Heart right ventricle (tissue), 16 donors: ENCODE measurements at regions not wholly inside any gene's neighbourhood (a gene's known extent, or its start where the extent isn't known, plus 50 kb on each side); places are given as distances from the start of the nearest gene placed in this dataset.

Experiments
- ATAC-seq, 8 donors: fragments of 200-7000 bp; cut with Tn5 transposase; one replicate each; pipeline ENCODE4 v1.9.1; 2020; ENCODE audit warnings: mild to moderate bottlenecking in 8 of 8, moderate library complexity in 8 of 8, moderate number of reproducible peaks in 1 of 8
- DNase-seq, 2 donors: peaks; one replicate each; pipeline ENCODE4 v3.0.0-alpha.2; 2020
- H3K27ac ChIP-seq, 10 donors: fragments of 200-600 bp; sonication (generic) in 2 of 10; one replicate each; pipeline versions ENCODE4 v1.5.0 to v1.8.0; 2020 to 2022; ENCODE audit warnings: mild to moderate bottlenecking in 3 of 10
- H3K27me3 ChIP-seq, 7 donors: fragments of 200-600 bp; one replicate each; pipeline ENCODE4 v1.8.0; 2021 to 2022; ENCODE audit warnings: mild to moderate bottlenecking in 2 of 7
- H3K36me3 ChIP-seq, 9 donors: fragments of 200-600 bp; sonication (generic) in 1 of 9; one replicate each; pipeline versions ENCODE4 v1.5.0 to v1.8.0; 2020 to 2022; ENCODE audit warnings: mild to moderate bottlenecking in 2 of 9
- H3K4me1 ChIP-seq, 9 donors: fragments of 200-600 bp; sonication (generic) in 1 of 9; one replicate each; pipeline versions ENCODE4 v1.5.0 to v1.8.0; 2020 to 2022; ENCODE audit warnings: mild to moderate bottlenecking in 4 of 9
- H3K4me3 ChIP-seq, 10 donors: fragments of 200-600 bp; sonication (generic) in 2 of 10; one replicate each; pipeline versions ENCODE4 v1.5.0 to v1.8.0; 2020 to 2022; ENCODE audit warnings: mild to moderate bottlenecking in 7 of 10, moderate library complexity in 2 of 10
- H3K9me3 ChIP-seq, 11 donors: fragments of 200-600 bp in 10 of 11; sonication (generic) in 2 of 11; one replicate each; pipeline versions ENCODE4 v1.5.0 to v1.8.0; 2013 to 2022; ENCODE audit warnings: mild to moderate bottlenecking in 2 of 11, control low read depth in 1 of 11, moderate library complexity in 1 of 11
- WGBS, 2 donors: extraction: QIAGEN DNeasy Blood & Tissue Kit; methylation state at CpG; one replicate each; pipeline ENCODE4 v1.1.7; 2013; ENCODE audit warnings: inconsistent platforms in 1 of 2; 5-methylcytosine and 5-hydroxymethylcytosine counted together
- intact Hi-C, 10 donors: fragments of 100-400 bp; cut with DNase I; formaldehyde crosslinking; loops; one replicate each; pipeline versions ENCODE4 v1.11.1 to v1.14.2; 2022
- TF ChIP-seq, protein P1 (sequence below), 9 donors: fragments of 200-600 bp; sonication (generic) in 2 of 9; IDR thresholded peaks; one replicate each; pipeline versions ENCODE4 v1.5.0 to v1.8.0; 2021 to 2022; ENCODE audit warnings: antibody characterized with exemption in 9 of 9, mild to moderate bottlenecking in 5 of 9, moderate library complexity in 1 of 9
- donor health status: Arrhythmogenic right ventricular cardiomyopathy.
- donor health status: ischemic (EF 13 %, LVEDD 7.1; RV severe dilation, severe dysfunction).
- donor health status: healthy with polysubstance abuse.
- donor health status: DM: no; HTN: yes; CAD: no.
- donor health status: DM: no; HTN: no; CAD: no.
- donor health status: ischemic (EF 25% LVEDD 6.9; RV normal size, moderate dysfunction).
- donor health status: ischemic (EF 25% LVEDD 5.7; RV mildly dilated, moderate dysfunction).
- donor health status: healthy.
- donor health status: DM: yes; HTN: yes; CAD: no.
- donor health status: Ischemic cardiomyopathy.
- donor health status: ischemic (EF 35%, LVEDD 5.7; RV mildly dilated, moderate dysfunction).
- donor health status: nonischemic (EF 11% LVEDD 7.7; RV severe dilation, severe dysfunction).
- donor health status: DM: yes; HTN: yes; CAD: no.
- donor health status: PGD.
- donor health status: ischemic (EF 29% LVEDD 5.4; RV normal size, mild dysfunction).
- donor health status: nonischemic (EF 23%, LVEDD 6.1; RV moderate dilation, normal function).

DNA sequence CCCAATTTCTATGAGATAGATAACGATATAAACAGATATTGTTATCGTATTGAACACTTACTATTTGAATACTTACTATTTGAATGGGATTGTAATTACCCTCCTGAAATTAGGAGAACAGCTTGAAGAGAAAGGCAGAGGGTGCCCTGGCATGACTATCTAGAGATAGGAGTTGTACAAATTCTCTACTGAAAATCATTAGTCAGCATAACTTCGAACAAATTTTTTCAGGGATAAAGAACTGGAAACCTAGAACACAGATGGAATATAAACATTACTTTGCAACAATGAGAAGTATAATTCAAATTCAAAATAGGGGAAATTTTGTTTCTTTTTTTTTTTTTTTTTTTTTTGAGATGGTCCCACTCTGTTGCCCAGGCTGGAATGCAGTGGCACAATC is 1096.8 kb downstream of the C4orf33 start:
- no peak overlapping the region for H3K27ac ChIP-seq
- H3K4me1 ChIP-seq, result no peaks in the 10 kb centered on the region
- no peaks in the 10 kb centered on the region for H3K9me3 ChIP-seq
- WGBS, 2 donors, result 89 to 95% methylated on average over 3 of the region's 3 CpGs
- no peak overlapping the region for H3K4me3 ChIP-seq
- no peak for ATAC-seq
- no peaks in the 10 kb centered on the region for H3K36me3 ChIP-seq
- TF ChIP-seq, protein P1, sequence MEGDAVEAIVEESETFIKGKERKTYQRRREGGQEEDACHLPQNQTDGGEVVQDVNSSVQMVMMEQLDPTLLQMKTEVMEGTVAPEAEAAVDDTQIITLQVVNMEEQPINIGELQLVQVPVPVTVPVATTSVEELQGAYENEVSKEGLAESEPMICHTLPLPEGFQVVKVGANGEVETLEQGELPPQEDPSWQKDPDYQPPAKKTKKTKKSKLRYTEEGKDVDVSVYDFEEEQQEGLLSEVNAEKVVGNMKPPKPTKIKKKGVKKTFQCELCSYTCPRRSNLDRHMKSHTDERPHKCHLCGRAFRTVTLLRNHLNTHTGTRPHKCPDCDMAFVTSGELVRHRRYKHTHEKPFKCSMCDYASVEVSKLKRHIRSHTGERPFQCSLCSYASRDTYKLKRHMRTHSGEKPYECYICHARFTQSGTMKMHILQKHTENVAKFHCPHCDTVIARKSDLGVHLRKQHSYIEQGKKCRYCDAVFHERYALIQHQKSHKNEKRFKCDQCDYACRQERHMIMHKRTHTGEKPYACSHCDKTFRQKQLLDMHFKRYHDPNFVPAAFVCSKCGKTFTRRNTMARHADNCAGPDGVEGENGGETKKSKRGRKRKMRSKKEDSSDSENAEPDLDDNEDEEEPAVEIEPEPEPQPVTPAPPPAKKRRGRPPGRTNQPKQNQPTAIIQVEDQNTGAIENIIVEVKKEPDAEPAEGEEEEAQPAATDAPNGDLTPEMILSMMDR (IDR thresholded peaks at IDR 0.05), result no peak
- no peak for DNase-seq
- intact Hi-C loops, result no loop called here
- no peaks in the 10 kb centered on the region for H3K27me3 ChIP-seq

DNA sequence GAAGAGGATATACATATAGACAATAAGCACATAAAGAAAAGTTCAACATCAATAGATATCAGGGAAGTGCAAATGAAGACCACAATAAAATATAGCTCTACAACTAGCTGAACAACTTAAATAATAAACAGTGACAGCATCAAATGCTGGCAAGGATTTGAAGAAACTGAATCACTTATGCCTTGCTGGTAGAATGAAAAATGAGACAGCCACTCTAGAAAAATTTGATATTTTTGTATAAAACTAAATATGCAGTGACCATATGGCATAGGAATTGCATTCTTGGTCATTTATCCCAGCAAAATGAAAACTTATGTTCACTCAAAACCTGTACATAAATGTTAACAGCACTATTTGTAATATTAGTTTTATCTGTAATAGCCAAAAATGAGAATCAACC is 1102.0 kb downstream of the C4orf33 start:
- Histone ChIP-seq H3K27me3 (no peaks in the 10 kb centered on the region), H3K4me1 (no peaks in the 10 kb centered on the region), H3K4me3 (no peak overlapping the region), H3K27ac (no peak overlapping the region), H3K9me3 (peaks cover 0 to 16% (median 7%) of the 10 kb centered on the region in 11 donors), H3K36me3 (no peaks in the 10 kb centered on the region)
- no peak for DNase-seq
- ATAC-seq, result no peak
- intact Hi-C loops, result no loop called here
- TF ChIP-seq, protein P1 (IDR thresholded peaks at IDR 0.05), result no peak

DNA sequence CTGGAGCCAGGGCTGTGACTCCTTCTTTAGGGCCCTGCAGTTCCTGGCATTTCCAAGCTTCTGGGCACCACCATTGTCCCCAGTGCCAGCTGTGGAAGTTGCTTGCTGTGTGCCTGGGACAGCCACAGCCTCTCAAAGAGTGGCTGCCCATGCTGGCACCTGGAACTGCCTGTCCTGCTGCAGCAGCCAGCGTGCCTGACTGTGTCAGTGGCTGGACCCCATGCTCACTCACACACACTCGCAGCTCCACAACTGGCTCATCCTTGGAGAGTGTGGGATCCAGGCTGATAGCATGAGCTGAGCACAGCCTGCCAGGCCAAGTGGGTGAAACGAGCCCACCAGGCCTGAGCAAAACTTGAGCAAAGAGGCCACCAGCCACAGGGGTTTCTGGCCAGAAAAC is 1107.6 kb downstream of the C4orf33 start:
- 63 to 65% methylated on average over 3 of the region's 3 CpGs for WGBS, 2 donors
- intact Hi-C loops, result no loop called here
- no peaks in the 10 kb centered on the region for H3K27me3 ChIP-seq
- no peaks in the 10 kb centered on the region for H3K4me1 ChIP-seq
- ATAC-seq (no peak), DNase-seq (no peak)
- no peak overlapping the region for H3K4me3 ChIP-seq
- TF ChIP-seq, protein P1 (IDR thresholded peaks at IDR 0.05), result no peak
- no peaks in the 10 kb centered on the region for H3K36me3 ChIP-seq
- no peak overlapping the region for H3K27ac ChIP-seq
- peaks cover 0 to 35% (median 7%) of the 10 kb centered on the region in 11 donors for H3K9me3 ChIP-seq

DNA sequence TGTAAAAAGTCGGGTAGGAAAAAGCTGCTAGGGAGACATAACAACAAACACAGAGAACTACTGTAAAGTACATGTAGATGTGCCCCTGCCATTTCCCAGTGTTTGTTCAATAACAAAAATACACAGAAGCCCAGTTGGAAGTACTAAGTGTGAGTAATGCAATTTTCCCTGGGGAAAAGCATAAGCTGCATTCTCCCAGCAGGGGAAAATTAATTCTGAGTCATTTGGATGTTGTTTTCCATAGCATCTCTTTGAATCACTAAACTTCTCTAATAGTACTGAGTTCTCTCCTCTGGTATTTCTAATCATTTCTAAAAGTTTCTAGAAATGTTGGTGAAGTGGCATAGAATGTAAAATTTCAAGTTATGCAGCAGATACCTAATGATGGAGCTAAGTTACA is 1114.9 kb downstream of the C4orf33 start:
- Histone ChIP-seq H3K9me3 (peaks cover 0 to 5% (median 0%) of the 10 kb centered on the region in 11 donors), H3K27me3 (no peaks in the 10 kb centered on the region), H3K27ac (no peak overlapping the region), H3K36me3 (no peaks in the 10 kb centered on the region), H3K4me3 (no peak overlapping the region), H3K4me1 (no peaks in the 10 kb centered on the region)
- TF ChIP-seq, protein P1 (IDR thresholded peaks at IDR 0.05), result no peak
- DNase-seq, result no peak
- peak in 1 of 8 donors; percentile 50 for ATAC-seq
- intact Hi-C loops, result no loop called here
- 12 to 16% methylated on average over 1 of the region's 1 CpG for WGBS, 2 donors

DNA sequence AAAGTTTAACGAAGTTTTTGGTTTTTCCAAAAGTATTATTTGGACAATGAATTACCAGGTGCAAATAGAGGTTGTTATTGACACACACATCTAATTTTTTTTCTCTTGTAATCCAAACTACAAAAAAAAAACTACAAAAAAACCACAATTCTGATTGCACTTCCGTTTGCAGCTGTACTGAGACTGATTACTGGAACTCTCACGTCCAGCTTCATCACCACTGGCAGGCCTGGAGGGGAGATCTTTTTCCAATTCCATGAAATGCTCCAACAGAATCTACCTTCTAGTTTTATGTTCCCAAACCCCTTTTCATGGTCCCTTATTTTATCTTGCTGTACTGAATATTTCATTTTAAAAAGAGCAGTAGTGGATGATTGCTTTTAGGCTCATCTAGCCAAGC is 1118.3 kb downstream of the C4orf33 start:
- WGBS, 2 donors, result 56 to 61% methylated on average over 3 of the region's 3 CpGs
- no peaks in the 10 kb centered on the region for H3K4me1 ChIP-seq
- DNase-seq (no peak), ATAC-seq (no peak)
- TF ChIP-seq, protein P1 (IDR thresholded peaks at IDR 0.05), result no peak
- intact Hi-C loops, result no loop called here
- no peaks in the 10 kb centered on the region for H3K9me3 ChIP-seq
- no peak overlapping the region for H3K27ac ChIP-seq
- no peaks in the 10 kb centered on the region for H3K36me3 ChIP-seq
- no peak overlapping the region for H3K4me3 ChIP-seq
- H3K27me3 ChIP-seq, result no peaks in the 10 kb centered on the region
